HepG2 (cell line): ENCODE measurements at regions not wholly inside any gene's neighbourhood (a gene's known extent, or its start where the extent isn't known, plus 50 kb on each side); places are given as distances from the start of the nearest gene placed in this dataset.

ENCODE experiments used
- ATAC-seq: fragments of 200-7000 bp; cut with Tn5 transposase; 3 replicates; pipeline ENCODE4 v1.9.1; 2020; ENCODE audit warnings: mild to moderate bottlenecking, moderate library complexity
- BruUV-seq: library from RNA; stranded (reverse); fragments of 400-500 nt; replicated peaks from 2 replicates; lab custom pipeline; 2021; lab: Mats Ljungman, UMichigan
- CTCF ChIA-PET: fragments of 300-600 bp; formaldehyde crosslinking; extraction: SDS; loops from one replicate; lab custom pipeline; 2021; ENCODE audit warnings: low total read pairs, inconsistent platforms, low intra/inter-chr PET ratio; lab: Yijun Ruan, JAX
- POLR2A ChIA-PET: fragments of 350-600 bp; sonication (Branson Sonifier 250); formaldehyde crosslinking; loops from one replicate; lab custom pipeline; 2020; ENCODE audit warnings: antibody characterized with exemption, inconsistent platforms; lab: Yijun Ruan, JAX
- DNase-seq: peaks from one replicate; pipeline ENCODE4 v3.0.0-alpha.2; 2015; ENCODE audit warnings: low spot score
- FAIRE-seq: peaks from 3 replicates; lab custom pipeline; 2011; peaks lifted over from hg19 to GRCh38; lab: Jason Lieb, UNC
- H2AFZ ChIP-seq: one replicate; pipeline ENCODE4 v1.6.1; 2011; ENCODE audit warnings: low read length, inconsistent platforms
- H3K27ac ChIP-seq: fragments of 300-600 bp; 3 replicates; pipeline ENCODE4 v1.8.0; 2011; ENCODE audit warnings: mixed run types, mild to moderate bottlenecking, mixed read lengths, low read length, inconsistent platforms; ENCODE audit not compliant: insufficient read depth; ENCODE audit errors: extremely low read length
- H3K27me3 ChIP-seq, 2 experiments: fragments of 200-600 bp in 1 of 2; 2 replicates in 1 of 2; 3 replicates in 1 of 2; pipeline versions ENCODE4 v1.6.0 to v1.8.0; 2011; ENCODE audit warnings: low read length in 2 of 2, mild to moderate bottlenecking in 2 of 2, moderate library complexity in 2 of 2, inconsistent platforms in 1 of 2; ENCODE audit not compliant: insufficient read depth in 2 of 2, control insufficient read depth in 1 of 2
- H3K36me3 ChIP-seq, 2 experiments: fragments of 200-600 bp in 1 of 2; replicated peaks in 1 of 2; 2 replicates in 1 of 2; 3 replicates in 1 of 2; pipeline versions ENCODE4 v1.5.1 to v1.8.0; 2011; ENCODE audit warnings: low read length in 2 of 2, inconsistent platforms in 1 of 2; ENCODE audit not compliant: insufficient read depth in 2 of 2, control insufficient read depth in 1 of 2
- H3K4me1 ChIP-seq: 2 replicates; pipeline ENCODE4 v1.5.1; 2012; ENCODE audit warnings: low read length, inconsistent platforms; ENCODE audit not compliant: insufficient read depth
- H3K4me2 ChIP-seq: 2 replicates; pipeline ENCODE4 v1.6.0; 2011; ENCODE audit warnings: low read depth, low read length, inconsistent platforms
- H3K4me3 ChIP-seq, 3 experiments: fragments of 200-600 bp in 1 of 3; sonication (generic), shearing (Covaris generic) in 1 of 3; replicated peaks in 1 of 3; 2 replicates each; pipeline ENCODE4 v1.5.1; 2011 to 2016; ENCODE audit warnings: low read length in 3 of 3, inconsistent platforms in 2 of 3, low read depth in 2 of 3, mild to moderate bottlenecking in 2 of 3, control low read depth in 1 of 3, mixed read lengths in 1 of 3; ENCODE audit not compliant: insufficient read depth in 1 of 3
- H3K79me2 ChIP-seq: one replicate; pipeline ENCODE4 v1.6.1; 2011; ENCODE audit warnings: low read length, inconsistent platforms; ENCODE audit not compliant: insufficient read depth
- H3K9ac ChIP-seq: 2 replicates; pipeline ENCODE4 v1.6.0; 2011; ENCODE audit warnings: mild to moderate bottlenecking, low read depth, low read length, inconsistent platforms; ENCODE audit not compliant: insufficient read depth
- H3K9me3 ChIP-seq: 2 replicates; pipeline ENCODE4 v1.5.1; 2012; ENCODE audit warnings: mild to moderate bottlenecking, low read length
- H4K20me1 ChIP-seq: 2 replicates; pipeline ENCODE4 v1.6.0; 2011; ENCODE audit warnings: inconsistent platforms, mild to moderate bottlenecking, low read length, moderate library complexity; ENCODE audit not compliant: insufficient read depth
- MTF2 ChIP-seq: sonication (generic); formaldehyde crosslinking; IDR thresholded peaks from 2 replicates; pipeline ENCODE4 v1.5.0; 2020; ENCODE audit warnings: missing genetic modification reagents, borderline replicate concordance
- NR1H2 ChIP-seq: sonication (generic); formaldehyde crosslinking; IDR thresholded peaks from 2 replicates; pipeline ENCODE4 v1.8.1; 2022; ENCODE audit warnings: low read depth, missing genetic modification reagents, borderline replicate concordance
- PCBP2 ChIP-seq: fragments of 200-400 bp; formaldehyde crosslinking; optimal IDR thresholded peaks from 2 replicates; pipeline ENCODE3; 2018; ENCODE audit warnings: low read length, low read depth; ENCODE audit not compliant: poor library complexity, severe bottlenecking
- YEATS2 ChIP-seq: sonication (generic); formaldehyde crosslinking; IDR thresholded peaks from 2 replicates; pipeline ENCODE4 v1.4.0; 2020; ENCODE audit warnings: missing genetic modification reagents, borderline replicate concordance
- ZNF24 ChIP-seq: fragments of 450-650 bp; IDR thresholded peaks from 2 replicates; pipeline ENCODE4 v1.6.1; 2017; ENCODE audit warnings: antibody characterized with exemption, mild to moderate bottlenecking
- ZNF672 ChIP-seq: sonication (generic); formaldehyde crosslinking; IDR thresholded peaks from 2 replicates; pipeline ENCODE4 v1.8.1; 2022; ENCODE audit warnings: missing genetic modification reagents
- ZSCAN20 ChIP-seq: sonication (generic); formaldehyde crosslinking; IDR thresholded peaks from 2 replicates; pipeline ENCODE4 v1.4.0; 2020; ENCODE audit warnings: missing genetic modification reagents, mild to moderate bottlenecking, borderline replicate concordance
- ZSCAN29 ChIP-seq: sonication (generic); formaldehyde crosslinking; conservative IDR thresholded peaks from 2 replicates; pipeline ENCODE4 v1.4.0; 2020; ENCODE audit warnings: mild to moderate bottlenecking, missing genetic modification reagents
- WGBS: methylation state at CpG from one replicate; pipeline ENCODE4 v1.1.6; 2017; ENCODE audit warnings: low lambda C conversion rate; 5-methylcytosine and 5-hydroxymethylcytosine counted together
- in situ Hi-C: cut with HindIII; loops from 2 replicates; pipeline ENCODE4 v1.10.0; 2017; ENCODE audit warnings: low pct_unique_long_range_greater_than_20kb; ENCODE audit not compliant: extremely low pct_ligation_motif_present
- intact Hi-C: fragments of 100-400 bp; cut with micrococcal nuclease; formaldehyde crosslinking; loops from one replicate; pipeline ENCODE4 v1.10.0; 2022; ENCODE audit not compliant: unreplicated experiment
- TF ChIP-seq, protein P1 (sequence below): sonication (generic); formaldehyde crosslinking; IDR thresholded peaks from 2 replicates; pipeline ENCODE4 v1.9.0; 2021; ENCODE audit warnings: missing genetic modification reagents, mild to moderate bottlenecking, borderline replicate concordance
- TF ChIP-seq, protein P2 (sequence below): sonication (generic); formaldehyde crosslinking; IDR thresholded peaks from 2 replicates; pipeline ENCODE4 v1.4.0; 2020; ENCODE audit warnings: missing genetic modification reagents, borderline replicate concordance
- TF ChIP-seq, protein P3 (sequence below): sonication (generic); formaldehyde crosslinking; conservative IDR thresholded peaks from 2 replicates; pipeline ENCODE4 v1.4.0; 2020; ENCODE audit warnings: mild to moderate bottlenecking, missing genetic modification reagents, moderate library complexity
- TF ChIP-seq, protein P4 (sequence below): sonication (generic); formaldehyde crosslinking; IDR thresholded peaks from 2 replicates; pipeline ENCODE4 v1.8.1; 2023; ENCODE audit warnings: mild to moderate bottlenecking, missing genetic modification reagents, borderline replicate concordance
- TF ChIP-seq, protein P5 (sequence below): sonication (generic); formaldehyde crosslinking; IDR thresholded peaks from 2 replicates; pipeline ENCODE4 v1.4.0; 2020; ENCODE audit warnings: mild to moderate bottlenecking, missing genetic modification reagents
- TF ChIP-seq, protein P6 (sequence below): sonication (generic); formaldehyde crosslinking; IDR thresholded peaks from 2 replicates; pipeline ENCODE4 v1.5.0; 2020; ENCODE audit warnings: missing genetic modification reagents, mild to moderate bottlenecking, borderline replicate concordance

DNA sequence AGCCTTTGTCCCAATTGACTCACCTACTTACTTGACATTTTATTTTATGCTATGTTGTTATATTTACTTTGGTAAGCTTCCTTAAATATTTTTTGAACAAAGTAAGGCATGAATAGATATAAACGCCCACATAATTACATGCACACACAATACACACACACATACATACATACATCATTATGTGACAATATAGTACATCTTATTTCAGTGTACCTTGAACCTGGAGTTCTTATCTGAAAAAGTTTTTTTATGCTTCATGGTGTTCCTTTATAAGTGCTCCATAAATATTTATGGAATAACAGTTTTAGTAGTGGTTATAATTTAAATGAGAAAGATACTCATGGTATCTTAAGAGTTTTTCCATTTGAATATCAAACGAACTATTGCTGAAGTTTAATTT, 102.8 kb upstream of the MTPN start (continued):
- TF ChIP-seq, protein P1, sequence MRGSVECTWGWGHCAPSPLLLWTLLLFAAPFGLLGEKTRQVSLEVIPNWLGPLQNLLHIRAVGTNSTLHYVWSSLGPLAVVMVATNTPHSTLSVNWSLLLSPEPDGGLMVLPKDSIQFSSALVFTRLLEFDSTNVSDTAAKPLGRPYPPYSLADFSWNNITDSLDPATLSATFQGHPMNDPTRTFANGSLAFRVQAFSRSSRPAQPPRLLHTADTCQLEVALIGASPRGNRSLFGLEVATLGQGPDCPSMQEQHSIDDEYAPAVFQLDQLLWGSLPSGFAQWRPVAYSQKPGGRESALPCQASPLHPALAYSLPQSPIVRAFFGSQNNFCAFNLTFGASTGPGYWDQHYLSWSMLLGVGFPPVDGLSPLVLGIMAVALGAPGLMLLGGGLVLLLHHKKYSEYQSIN (CRISPR knock-in tag) = no peak
- TF ChIP-seq YEATS2 (CRISPR knock-in tag) = no peak

DNA sequence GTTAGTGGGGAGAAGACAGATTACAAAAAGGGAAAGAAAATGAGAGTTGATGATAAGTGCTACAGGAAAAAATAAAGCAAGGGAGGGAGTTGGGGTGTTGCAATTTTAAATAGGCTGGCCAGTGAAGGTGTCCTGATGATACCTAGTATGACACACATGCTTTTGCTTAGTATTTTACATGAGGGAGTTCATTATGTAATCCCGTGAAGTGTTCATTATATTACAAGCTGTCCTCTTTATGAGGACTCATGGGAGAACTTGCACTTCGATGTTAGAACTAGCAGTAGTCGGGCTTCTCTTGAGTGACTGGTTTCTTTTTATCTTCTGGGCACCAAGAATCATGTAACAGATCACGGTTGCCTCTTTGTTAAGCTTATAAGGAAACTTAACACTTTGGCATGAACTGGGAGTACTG, 102.3 kb upstream of the MTPN start:
- no peak for FAIRE-seq
- Histone ChIP-seq H3K4me2 (no peak overlapping the region), H4K20me1 (no peaks in the 10 kb centered on the region), H3K27ac (no peak overlapping the region), H3K4me1 (no peaks in the 10 kb centered on the region), H3K9me3 (no peaks in the 10 kb centered on the region), H3K79me2 (no peaks in the 10 kb centered on the region), H3K4me3 (no peak overlapping the region), H3K27me3 (no peaks in the 10 kb centered on the region), H3K9ac (no peak overlapping the region), H3K36me3 (no peaks in the 10 kb centered on the region), H2AFZ (no peak overlapping the region)
- in situ Hi-C loops (no loop called here), intact Hi-C loops (no loop called here)
- ChIA-PET POLR2A (no interaction called here), CTCF (no interaction called here)
- BruUV-seq = no TSS peak
- ATAC-seq = no peak
- 2% methylated on average over 4 of the region's 4 CpGs for WGBS
- TF ChIP-seq, protein P2, sequence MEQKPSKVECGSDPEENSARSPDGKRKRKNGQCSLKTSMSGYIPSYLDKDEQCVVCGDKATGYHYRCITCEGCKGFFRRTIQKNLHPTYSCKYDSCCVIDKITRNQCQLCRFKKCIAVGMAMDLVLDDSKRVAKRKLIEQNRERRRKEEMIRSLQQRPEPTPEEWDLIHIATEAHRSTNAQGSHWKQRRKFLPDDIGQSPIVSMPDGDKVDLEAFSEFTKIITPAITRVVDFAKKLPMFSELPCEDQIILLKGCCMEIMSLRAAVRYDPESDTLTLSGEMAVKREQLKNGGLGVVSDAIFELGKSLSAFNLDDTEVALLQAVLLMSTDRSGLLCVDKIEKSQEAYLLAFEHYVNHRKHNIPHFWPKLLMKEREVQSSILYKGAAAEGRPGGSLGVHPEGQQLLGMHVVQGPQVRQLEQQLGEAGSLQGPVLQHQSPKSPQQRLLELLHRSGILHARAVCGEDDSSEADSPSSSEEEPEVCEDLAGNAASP (CRISPR knock-in tag) = no peak
- TF ChIP-seq NR1H2 (CRISPR knock-in tag) (no peak), ZSCAN20 (CRISPR knock-in tag) (no peak), ZNF24 (no peak), ZSCAN29 (CRISPR knock-in tag) (no peak), MTF2 (CRISPR knock-in tag) (no peak), PCBP2 (no peak), ZNF672 (no peak)
- TF ChIP-seq, protein P3, sequence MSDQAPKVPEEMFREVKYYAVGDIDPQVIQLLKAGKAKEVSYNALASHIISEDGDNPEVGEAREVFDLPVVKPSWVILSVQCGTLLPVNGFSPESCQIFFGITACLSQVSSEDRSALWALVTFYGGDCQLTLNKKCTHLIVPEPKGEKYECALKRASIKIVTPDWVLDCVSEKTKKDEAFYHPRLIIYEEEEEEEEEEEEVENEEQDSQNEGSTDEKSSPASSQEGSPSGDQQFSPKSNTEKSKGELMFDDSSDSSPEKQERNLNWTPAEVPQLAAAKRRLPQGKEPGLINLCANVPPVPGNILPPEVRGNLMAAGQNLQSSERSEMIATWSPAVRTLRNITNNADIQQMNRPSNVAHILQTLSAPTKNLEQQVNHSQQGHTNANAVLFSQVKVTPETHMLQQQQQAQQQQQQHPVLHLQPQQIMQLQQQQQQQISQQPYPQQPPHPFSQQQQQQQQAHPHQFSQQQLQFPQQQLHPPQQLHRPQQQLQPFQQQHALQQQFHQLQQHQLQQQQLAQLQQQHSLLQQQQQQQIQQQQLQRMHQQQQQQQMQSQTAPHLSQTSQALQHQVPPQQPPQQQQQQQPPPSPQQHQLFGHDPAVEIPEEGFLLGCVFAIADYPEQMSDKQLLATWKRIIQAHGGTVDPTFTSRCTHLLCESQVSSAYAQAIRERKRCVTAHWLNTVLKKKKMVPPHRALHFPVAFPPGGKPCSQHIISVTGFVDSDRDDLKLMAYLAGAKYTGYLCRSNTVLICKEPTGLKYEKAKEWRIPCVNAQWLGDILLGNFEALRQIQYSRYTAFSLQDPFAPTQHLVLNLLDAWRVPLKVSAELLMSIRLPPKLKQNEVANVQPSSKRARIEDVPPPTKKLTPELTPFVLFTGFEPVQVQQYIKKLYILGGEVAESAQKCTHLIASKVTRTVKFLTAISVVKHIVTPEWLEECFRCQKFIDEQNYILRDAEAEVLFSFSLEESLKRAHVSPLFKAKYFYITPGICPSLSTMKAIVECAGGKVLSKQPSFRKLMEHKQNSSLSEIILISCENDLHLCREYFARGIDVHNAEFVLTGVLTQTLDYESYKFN (CRISPR knock-in tag) = no peak
- TF ChIP-seq, protein P4, sequence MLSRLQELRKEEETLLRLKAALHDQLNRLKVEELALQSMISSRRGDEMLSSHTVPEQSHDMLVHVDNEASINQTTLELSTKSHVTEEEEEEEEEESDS (CRISPR knock-in tag) = no peak
- TF ChIP-seq, protein P5, sequence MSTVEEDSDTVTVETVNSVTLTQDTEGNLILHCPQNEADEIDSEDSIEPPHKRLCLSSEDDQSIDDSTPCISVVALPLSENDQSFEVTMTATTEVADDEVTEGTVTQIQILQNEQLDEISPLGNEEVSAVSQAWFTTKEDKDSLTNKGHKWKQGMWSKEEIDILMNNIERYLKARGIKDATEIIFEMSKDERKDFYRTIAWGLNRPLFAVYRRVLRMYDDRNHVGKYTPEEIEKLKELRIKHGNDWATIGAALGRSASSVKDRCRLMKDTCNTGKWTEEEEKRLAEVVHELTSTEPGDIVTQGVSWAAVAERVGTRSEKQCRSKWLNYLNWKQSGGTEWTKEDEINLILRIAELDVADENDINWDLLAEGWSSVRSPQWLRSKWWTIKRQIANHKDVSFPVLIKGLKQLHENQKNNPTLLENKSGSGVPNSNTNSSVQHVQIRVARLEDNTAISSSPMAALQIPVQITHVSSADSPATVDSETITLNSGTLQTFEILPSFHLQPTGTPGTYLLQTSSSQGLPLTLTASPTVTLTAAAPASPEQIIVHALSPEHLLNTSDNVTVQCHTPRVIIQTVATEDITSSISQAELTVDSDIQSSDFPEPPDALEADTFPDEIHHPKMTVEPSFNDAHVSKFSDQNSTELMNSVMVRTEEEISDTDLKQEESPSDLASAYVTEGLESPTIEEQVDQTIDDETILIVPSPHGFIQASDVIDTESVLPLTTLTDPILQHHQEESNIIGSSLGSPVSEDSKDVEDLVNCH = no peak
- TF ChIP-seq, protein P6, sequence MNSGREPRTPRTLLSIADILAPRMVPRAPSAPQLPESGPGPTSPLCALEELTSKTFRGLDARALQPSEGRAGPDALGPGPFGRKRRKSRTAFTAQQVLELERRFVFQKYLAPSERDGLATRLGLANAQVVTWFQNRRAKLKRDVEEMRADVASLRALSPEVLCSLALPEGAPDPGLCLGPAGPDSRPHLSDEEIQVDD (CRISPR knock-in tag) = no peak
- DNase-seq = no peak
